WTC11 (cell line): ENCODE measurements at regions not wholly inside any gene's neighbourhood (a gene's known extent, or its start where the extent isn't known, plus 50 kb on each side); places are given as distances from the start of the nearest gene placed in this dataset.
"Not testable (repeated sequence)": the region's sequence is repeated elsewhere in the genome, so short reads cannot be mapped to it uniquely, and the experiment has no call there.

Source experiments
- ATAC-seq: fragments of 200-7000 bp; cut with Tn5 transposase; 2 replicates; pipeline ENCODE4 v1.10.0; 2021; ENCODE audit warnings: mild to moderate bottlenecking, moderate library complexity
- CTCF ChIA-PET: fragments of 300-600 bp; sonication (Branson Sonifier 250); formaldehyde crosslinking; loops from one replicate; lab custom pipeline; 2021; ENCODE audit warnings: antibody characterized with exemption; lab: Charles Lee
- POLR2A ChIA-PET: fragments of 350-600 bp; sonication (Branson Sonifier 250); formaldehyde crosslinking; loops from one replicate; lab custom pipeline; 2021; ENCODE audit warnings: antibody characterized with exemption; lab: Charles Lee
- DNase-seq: peaks from one replicate; pipeline ENCODE4 v3.0.0; 2021; ENCODE audit warnings: low spot score
- H3K27ac Mint-ChIP-seq: 2 replicates; pipeline ENCODE4 v1.8.0; 2021; ENCODE audit warnings: mixed read lengths
- H3K27me3 Mint-ChIP-seq: 2 replicates; pipeline ENCODE4 v1.8.0; 2021; ENCODE audit warnings: low read depth, mild to moderate bottlenecking, moderate library complexity, mixed read lengths
- H3K36me3 Mint-ChIP-seq: 2 replicates; pipeline ENCODE4 v1.8.0; 2021; ENCODE audit warnings: mixed read lengths
- H3K4me1 Mint-ChIP-seq: 2 replicates; pipeline ENCODE4 v1.8.0; 2022; ENCODE audit warnings: mixed read lengths
- H3K4me3 Mint-ChIP-seq: 2 replicates; pipeline ENCODE4 v1.8.0; 2021; ENCODE audit warnings: mild to moderate bottlenecking, moderate library complexity, mixed read lengths
- H3K9me3 Mint-ChIP-seq: 2 replicates; pipeline ENCODE4 v1.8.0; 2021; ENCODE audit warnings: mixed read lengths
- ATF6 ChIP-seq: sonication (generic); formaldehyde crosslinking; IDR thresholded peaks from 2 replicates; pipeline ENCODE4 v1.8.1; 2023; ENCODE audit warnings: mild to moderate bottlenecking, missing genetic modification reagents
- CTCF ChIP-seq: fragments of 200-600 bp; IDR thresholded peaks from 2 replicates; pipeline ENCODE4 v1.8.0; 2022; ENCODE audit warnings: antibody characterized with exemption
- ESRRA ChIP-seq: sonication (generic); formaldehyde crosslinking; IDR thresholded peaks from 2 replicates; pipeline ENCODE4 v1.8.1; 2022; ENCODE audit warnings: mild to moderate bottlenecking, missing genetic modification reagents, borderline replicate concordance
- KAT7 ChIP-seq: sonication (generic); formaldehyde crosslinking; IDR thresholded peaks from 2 replicates; pipeline ENCODE4 v1.8.1; 2023; ENCODE audit warnings: missing genetic modification reagents, mild to moderate bottlenecking, borderline replicate concordance
- SMAD4 ChIP-seq: sonication (generic); formaldehyde crosslinking; IDR thresholded peaks from 2 replicates; pipeline ENCODE4 v1.8.0; 2022; ENCODE audit warnings: mild to moderate bottlenecking, missing genetic modification reagents
- SP1 ChIP-seq: sonication (generic); formaldehyde crosslinking; conservative IDR thresholded peaks from 2 replicates; pipeline ENCODE4 v1.8.1; 2022; ENCODE audit warnings: missing genetic modification reagents
- ZNF138 ChIP-seq: sonication (generic); formaldehyde crosslinking; conservative IDR thresholded peaks from 2 replicates; pipeline ENCODE4 v1.8.1; 2022; ENCODE audit warnings: mild to moderate bottlenecking, moderate library complexity, missing genetic modification reagents
- ZNF317 ChIP-seq: sonication (generic); formaldehyde crosslinking; IDR thresholded peaks from 2 replicates; pipeline ENCODE4 v1.8.1; 2023; ENCODE audit warnings: low read depth, mild to moderate bottlenecking, moderate library complexity, missing genetic modification reagents, borderline replicate concordance

GRCh38 chr1:98112626-98113025 is 191.8 kb upstream of the DPYD start (continued):
- TF ChIP-seq CTCF (no peak), ZNF317 (no peak), ESRRA (CRISPR knock-in tag) (no peak)

GRCh38 chr1:98110674-98111073 is 189.8 kb upstream of the DPYD start:
- TF ChIP-seq SP1 (CRISPR knock-in tag) (no peak), KAT7 (no peak), ZNF317 (no peak)
- H3K27me3 Mint-ChIP-seq: peaks cover 5% of the 10 kb centered on the region
- ATAC-seq (no peak), DNase-seq (no peak)
- CTCF ChIA-PET: no interaction called here
- H3K27ac Mint-ChIP-seq: no peak overlapping the region
- POLR2A ChIA-PET: no interaction called here
- H3K9me3 Mint-ChIP-seq: peaks cover 24% of the 10 kb centered on the region
- H3K4me3 Mint-ChIP-seq: no peak overlapping the region
- H3K4me1 Mint-ChIP-seq: no peaks in the 10 kb centered on the region
- H3K36me3 Mint-ChIP-seq: peaks cover 14% of the 10 kb centered on the region

GRCh38 chr1:98108378-98108777 is 187.5 kb upstream of the DPYD start:
- H3K27me3 Mint-ChIP-seq, H3K4me1 Mint-ChIP-seq, DNase-seq, POLR2A ChIA-PET, ATAC-seq, CTCF ChIA-PET, H3K4me3 Mint-ChIP-seq, H3K27ac Mint-ChIP-seq: not testable (repeated sequence)
- Mint-ChIP-seq H3K36me3 (peaks cover 14% of the 10 kb centered on the region), H3K9me3 (peaks cover 24% of the 10 kb centered on the region)

- H3K36me3 Mint-ChIP-seq: peaks cover 14% of the 10 kb centered on the region
- H3K27ac Mint-ChIP-seq: no peak overlapping the region
- H3K4me1 Mint-ChIP-seq: peaks cover 7% of the 10 kb centered on the region
- H3K27me3 Mint-ChIP-seq: peaks cover 5% of the 10 kb centered on the region
- no peak overlapping the region for H3K4me3 Mint-ChIP-seq
- ATAC-seq (no peak), DNase-seq (no peak)
- ChIA-PET CTCF (no interaction called here), POLR2A (no interaction called here)
- peaks cover 24% of the 10 kb centered on the region for H3K9me3 Mint-ChIP-seq
- TF ChIP-seq ZNF138 (CRISPR knock-in tag) (no peak), ZNF317 (no peak), SMAD4 (CRISPR knock-in tag) (no peak)
Measured at GRCh38 chr1:98107256-98107655, 186.4 kb upstream of the DPYD start.

- CTCF ChIA-PET: interaction anchor here (0.6 kb wide), 1 partner anchor 8 kb away, joined by 3 read pairs; no protein-coding TSS in a partner anchor
- Mint-ChIP-seq H3K9me3 (peaks cover 24% of the 10 kb centered on the region), H3K36me3 (peaks cover 14% of the 10 kb centered on the region)
Measured at GRCh38 chr1:98104289-98104688, 183.5 kb upstream of the DPYD start.

More at GRCh38 chr1:98104289-98104688, 183.5 kb upstream of the DPYD start:
- POLR2A ChIA-PET: no interaction called here
- ATAC-seq: no peak
- Mint-ChIP-seq H3K27me3 (peaks cover 5% of the 10 kb centered on the region), H3K4me1 (peaks cover 7% of the 10 kb centered on the region), H3K27ac (no peak overlapping the region), H3K4me3 (no peak overlapping the region)
- no peak for TF ChIP-seq ATF6 (CRISPR knock-in tag)
- no peak for DNase-seq
